GM12878 (cell line): ENCODE measurements at regions not wholly inside any gene's neighbourhood (a gene's known extent, or its start where the extent isn't known, plus 50 kb on each side); places are given as distances from the start of the nearest gene placed in this dataset.

Experiments used
- ATAC-seq: fragments of 200-7000 bp; cut with Tn5 transposase; 3 replicates; pipeline ENCODE4 v1.9.1; 2020; ENCODE audit warnings: mild to moderate bottlenecking, moderate library complexity
- BruUV-seq: library from RNA; stranded (reverse); fragments of 400-500 nt; replicated peaks from 2 replicates; lab custom pipeline; 2021; lab: Mats Ljungman, UMichigan
- CTCF ChIA-PET: fragments of 300-600 bp; sonication (Branson Sonifier 250); formaldehyde crosslinking; extraction: SDS; loops from one replicate; lab custom pipeline; 2021; ENCODE audit warnings: inconsistent platforms; lab: Yijun Ruan, JAX
- POLR2A ChIA-PET: fragments of 350-600 bp; formaldehyde crosslinking; extraction: SDS; loops from one replicate; lab custom pipeline; 2021; ENCODE audit warnings: inconsistent platforms; lab: Charles Lee
- RAD21 ChIA-PET: fragments of 300-600 bp; sonication (Branson Sonifier 250); formaldehyde crosslinking; loops from one replicate; lab custom pipeline; 2023; ENCODE audit warnings: antibody characterized with exemption; ENCODE audit not compliant: unreplicated experiment; lab: Charles Lee
- SMC1A ChIA-PET: fragments of 300-600 bp; sonication (Branson Sonifier 250); formaldehyde crosslinking; loops from one replicate; lab custom pipeline; 2023; ENCODE audit not compliant: unreplicated experiment, uncharacterized antibody; lab: Charles Lee
- DNase-seq: peaks from one replicate; pipeline ENCODE4 v3.0.0-alpha.2; 2011; ENCODE audit warnings: low read depth, low spot score
- FAIRE-seq: peaks from 3 replicates; lab custom pipeline; 2011; peaks lifted over from hg19 to GRCh38; lab: Jason Lieb, UNC
- H2AFZ ChIP-seq: 2 replicates; pipeline ENCODE4 v1.6.0; 2011; ENCODE audit warnings: low read depth, low read length, control low read depth; ENCODE audit not compliant: control insufficient read depth
- H3K27ac ChIP-seq: 2 replicates; pipeline ENCODE4 v1.5.1; 2011; ENCODE audit warnings: control low read depth; ENCODE audit not compliant: control insufficient read depth, insufficient read depth
- H3K27me3 ChIP-seq, 2 experiments: replicated peaks in 1 of 2; 2 replicates each; pipeline versions ENCODE4 v1.6.0 to v1.6.1; 2011; ENCODE audit warnings: low read length in 1 of 2; ENCODE audit not compliant: control insufficient read depth in 2 of 2, insufficient read depth in 2 of 2
- H3K36me3 ChIP-seq, 2 experiments: 2 replicates each; pipeline ENCODE4 v1.5.1; 2011; ENCODE audit warnings: low read length in 1 of 2; ENCODE audit not compliant: control insufficient read depth in 2 of 2, insufficient read depth in 2 of 2
- H3K4me1 ChIP-seq: 2 replicates; pipeline ENCODE4 v1.6.1; 2011; ENCODE audit warnings: mild to moderate bottlenecking, low read length, moderate library complexity, mixed read lengths; ENCODE audit not compliant: control insufficient read depth, insufficient read depth
- H3K4me2 ChIP-seq: 2 replicates; pipeline ENCODE4 v1.6.0; 2011; ENCODE audit warnings: control low read depth; ENCODE audit not compliant: control insufficient read depth, insufficient read depth
- H3K4me3 ChIP-seq: fragments of 200-600 bp; sonication (generic); 2 replicates; pipeline ENCODE4 v1.5.1; 2016
- H3K79me2 ChIP-seq: 2 replicates; pipeline ENCODE4 v1.6.0; 2011; ENCODE audit warnings: low read length; ENCODE audit not compliant: control insufficient read depth, insufficient read depth
- H3K9ac ChIP-seq: 2 replicates; pipeline ENCODE4 v1.8.0; 2011; ENCODE audit warnings: low read length, control low read depth, mixed read lengths; ENCODE audit not compliant: control insufficient read depth, insufficient read depth
- H3K9me3 ChIP-seq: replicated peaks from 3 replicates; pipeline ENCODE4 v1.5.1; 2011; ENCODE audit warnings: mild to moderate bottlenecking, low read length; ENCODE audit not compliant: control insufficient read depth, insufficient read depth
- H4K20me1 ChIP-seq: 2 replicates; pipeline ENCODE4 v1.6.0; 2011; ENCODE audit not compliant: control insufficient read depth, insufficient read depth
- ATF3 ChIP-seq: IDR thresholded peaks from 2 replicates; pipeline ENCODE4 v1.6.1; 2011; ENCODE audit warnings: low read depth, mild to moderate bottlenecking, low read length, moderate library complexity, borderline replicate concordance; ENCODE audit errors: extremely low read depth
- BMI1 ChIP-seq: fragments of 450-650 bp; IDR thresholded peaks from 2 replicates; pipeline ENCODE4 v1.6.1; 2016; ENCODE audit warnings: mild to moderate bottlenecking, moderate library complexity, borderline replicate concordance
- CEBPB ChIP-seq, 2 experiments: fragments of 150-350 bp in 1 of 2; IDR thresholded peaks; 2 replicates each; pipeline ENCODE4 v1.6.1; 2012 to 2014; ENCODE audit warnings: low read depth in 2 of 2, low read length in 2 of 2, borderline replicate concordance in 1 of 2, inconsistent platforms in 1 of 2
- CHD1 ChIP-seq: IDR thresholded peaks from 2 replicates; pipeline ENCODE4 v1.6.1; 2012; ENCODE audit warnings: low read depth, low read length, improper control_type of control experiment
- CREM ChIP-seq: IDR thresholded peaks from 2 replicates; pipeline ENCODE4 v1.6.1; 2014; ENCODE audit warnings: antibody characterized with exemption, low read depth
- GATAD2B ChIP-seq: fragments of 450-650 bp; conservative IDR thresholded peaks from 2 replicates; pipeline ENCODE4 v1.6.1; 2017; ENCODE audit warnings: low read depth, mild to moderate bottlenecking, moderate library complexity
- IKZF2 ChIP-seq, 2 experiments: fragments of 450-650 bp; IDR thresholded peaks; 2 replicates each; pipeline ENCODE4 v1.6.1; 2017; ENCODE audit warnings: mild to moderate bottlenecking in 2 of 2, moderate library complexity in 2 of 2
- IRF4 ChIP-seq: IDR thresholded peaks from 2 replicates; pipeline ENCODE4 v1.6.1; 2011; ENCODE audit warnings: low read depth, low read length
- MEF2B ChIP-seq: fragments of 450-650 bp; IDR thresholded peaks from 2 replicates; pipeline ENCODE4 v1.6.1; 2018; ENCODE audit warnings: mild to moderate bottlenecking, moderate library complexity; ENCODE audit not compliant: partially characterized antibody, poor library complexity, severe bottlenecking
- NFXL1 ChIP-seq: fragments of 450-650 bp; IDR thresholded peaks from 2 replicates; pipeline ENCODE4 v1.6.1; 2017; ENCODE audit warnings: antibody characterized with exemption, mild to moderate bottlenecking, borderline replicate concordance
- NFYB ChIP-seq: IDR thresholded peaks from 2 replicates; pipeline ENCODE4 v1.6.1; 2011; ENCODE audit warnings: low read depth, mild to moderate bottlenecking, low read length, improper control_type of control experiment, moderate library complexity; ENCODE audit not compliant: insufficient read depth
- PAX8 ChIP-seq: fragments of 450-650 bp; IDR thresholded peaks from 2 replicates; pipeline ENCODE4 v1.6.1; 2017; ENCODE audit warnings: mild to moderate bottlenecking, moderate library complexity
- POLR2AphosphoS5 ChIP-seq: IDR thresholded peaks from 2 replicates; pipeline ENCODE4 v1.6.1; 2011; ENCODE audit warnings: mild to moderate bottlenecking, low read length, inconsistent platforms
- RAD51 ChIP-seq: fragments of 450-650 bp; IDR thresholded peaks from 2 replicates; pipeline ENCODE4 v1.6.1; 2016; ENCODE audit warnings: moderate library complexity, mild to moderate bottlenecking, inconsistent platforms
- SMAD1 ChIP-seq: fragments of 450-650 bp; IDR thresholded peaks from 2 replicates; pipeline ENCODE4 v1.6.1; 2018; ENCODE audit warnings: mild to moderate bottlenecking, low read depth; ENCODE audit not compliant: partially characterized antibody
- SMC3 ChIP-seq: IDR thresholded peaks from 2 replicates; pipeline ENCODE4 v1.6.1; 2011; ENCODE audit warnings: low read length, improper control_type of control experiment, borderline replicate concordance
- SUZ12 ChIP-seq: fragments of 200-600 bp; sonication (generic); IDR thresholded peaks from one replicate; pipeline ENCODE4 v1.6.1; 2018; ENCODE audit warnings: antibody characterized with exemption, mild to moderate bottlenecking; ENCODE audit not compliant: unreplicated experiment
- TAF1 ChIP-seq: IDR thresholded peaks from 2 replicates; pipeline ENCODE4 v1.6.1; 2011; ENCODE audit warnings: mild to moderate bottlenecking, low read depth, low read length, borderline replicate concordance
- USF2 ChIP-seq: IDR thresholded peaks from 2 replicates; pipeline ENCODE4 v1.6.1; 2011; ENCODE audit warnings: low read depth, low read length, improper control_type of control experiment, borderline replicate concordance
- ZNF207 ChIP-seq: fragments of 450-650 bp; IDR thresholded peaks from 2 replicates; pipeline ENCODE4 v1.6.1; 2014; ENCODE audit warnings: antibody characterized with exemption, mild to moderate bottlenecking, borderline replicate concordance
- WGBS: methylation state at CpG from one replicate; pipeline ENCODE4 v1.1.6; 2016; ENCODE audit warnings: low lambda C conversion rate; ENCODE audit not compliant: insufficient replicate concordance, insufficient coverage; ENCODE audit errors: missing lambda C conversion rate; 5-methylcytosine and 5-hydroxymethylcytosine counted together
- in situ Hi-C: fragments of 300-500 bp; cut with MboI; formaldehyde crosslinking; loops from 9 replicates; pipeline ENCODE4 v1.14.3; 2018; ENCODE audit warnings: mixed read lengths
- intact Hi-C: fragments of 100-400 bp; cut with micrococcal nuclease; formaldehyde crosslinking; loops from one replicate; pipeline ENCODE4 v1.14.2; 2022; ENCODE audit not compliant: unreplicated experiment

GRCh38 chr17:74053712-74054078 is 149.8 kb upstream of the RPL38 start:
- WGBS, result 21% methylated on average over 8 of the region's 8 CpGs
- H3K4me1 ChIP-seq, result no peaks in the 10 kb centered on the region
- no peak for FAIRE-seq
- no peaks in the 10 kb centered on the region for H3K79me2 ChIP-seq
- in situ Hi-C loops, result no loop called here
- H3K9me3 ChIP-seq, result no peaks in the 10 kb centered on the region
- peaks cover 3 to 6% of the 10 kb centered on the region in 2 experiments; a peak in 3 of 4 replicates for H3K27me3 ChIP-seq
- no peak overlapping the region for H2AFZ ChIP-seq
- no TSS peak for BruUV-seq
- no peak overlapping the region for H3K4me3 ChIP-seq
- SMC1A ChIA-PET, result no interaction called here
- POLR2A ChIA-PET, result no interaction called here
- no peak overlapping the region for H3K9ac ChIP-seq
- no peak for DNase-seq
- no peak for TF ChIP-seq ATF3
- TF ChIP-seq POLR2AphosphoS5, result no peak
- no peak for TF ChIP-seq SMAD1
- no peak for TF ChIP-seq PAX8
- TF ChIP-seq RAD51, result no peak
- no peak for TF ChIP-seq GATAD2B
- TF ChIP-seq IRF4, result no peak
- no peak for TF ChIP-seq USF2
- no peak for TF ChIP-seq IKZF2 (IDR thresholded peaks at IDR 0.05)
- no peak for TF ChIP-seq SMC3
- no peak for TF ChIP-seq CHD1
- TF ChIP-seq MEF2B, result no peak
- no peak for TF ChIP-seq CEBPB (IDR thresholded peaks at IDR 0.05; ENCODE audit: borderline replicate concordance in 1 of 2, low read depth in 2 of 2, low read length in 2 of 2)
- no peak for TF ChIP-seq NFXL1
- TF ChIP-seq CREM, result no peak
- no peak for TF ChIP-seq BMI1
- no peak for TF ChIP-seq TAF1
- TF ChIP-seq NFYB, result no peak
- TF ChIP-seq SUZ12, result no peak
- TF ChIP-seq ZNF207, result no peak
- H3K36me3 ChIP-seq, result no peaks in the 10 kb centered on the region
- no peaks in the 10 kb centered on the region for H4K20me1 ChIP-seq
- no peak for ATAC-seq
- H3K27ac ChIP-seq, result no peak overlapping the region
- intact Hi-C loops, result no loop called here
- H3K4me2 ChIP-seq, result no peak overlapping the region
- CTCF ChIA-PET, result interaction anchor here (0.6 kb wide), 1 partner anchor 146 kb away, joined by 3 read pairs; no protein-coding TSS in a partner anchor
- RAD21 ChIA-PET, result no interaction called here
